GM12878 (cell line): ENCODE measurements at regions not wholly inside any gene's neighbourhood (a gene's known extent, or its start where the extent isn't known, plus 50 kb on each side); places are given as distances from the start of the nearest gene placed in this dataset.

Experiments used
- ATAC-seq: fragments of 200-7000 bp; cut with Tn5 transposase; 3 replicates; pipeline ENCODE4 v1.9.1; 2020; ENCODE audit warnings: mild to moderate bottlenecking, moderate library complexity
- BruUV-seq: library from RNA; stranded (reverse); fragments of 400-500 nt; replicated peaks from 2 replicates; lab custom pipeline; 2021; lab: Mats Ljungman, UMichigan
- CTCF ChIA-PET: fragments of 300-600 bp; sonication (Branson Sonifier 250); formaldehyde crosslinking; extraction: SDS; loops from one replicate; lab custom pipeline; 2021; ENCODE audit warnings: inconsistent platforms; lab: Yijun Ruan, JAX
- POLR2A ChIA-PET: fragments of 350-600 bp; formaldehyde crosslinking; extraction: SDS; loops from one replicate; lab custom pipeline; 2021; ENCODE audit warnings: inconsistent platforms; lab: Charles Lee
- RAD21 ChIA-PET: fragments of 300-600 bp; sonication (Branson Sonifier 250); formaldehyde crosslinking; loops from one replicate; lab custom pipeline; 2023; ENCODE audit warnings: antibody characterized with exemption; ENCODE audit not compliant: unreplicated experiment; lab: Charles Lee
- SMC1A ChIA-PET: fragments of 300-600 bp; sonication (Branson Sonifier 250); formaldehyde crosslinking; loops from one replicate; lab custom pipeline; 2023; ENCODE audit not compliant: unreplicated experiment, uncharacterized antibody; lab: Charles Lee
- DNase-seq: peaks from one replicate; pipeline ENCODE4 v3.0.0-alpha.2; 2011; ENCODE audit warnings: low read depth, low spot score
- FAIRE-seq: peaks from 3 replicates; lab custom pipeline; 2011; peaks lifted over from hg19 to GRCh38; lab: Jason Lieb, UNC
- H2AFZ ChIP-seq: 2 replicates; pipeline ENCODE4 v1.6.0; 2011; ENCODE audit warnings: low read depth, low read length, control low read depth; ENCODE audit not compliant: control insufficient read depth
- H3K27ac ChIP-seq: 2 replicates; pipeline ENCODE4 v1.5.1; 2011; ENCODE audit warnings: control low read depth; ENCODE audit not compliant: control insufficient read depth, insufficient read depth
- H3K27me3 ChIP-seq, 2 experiments: replicated peaks in 1 of 2; 2 replicates each; pipeline versions ENCODE4 v1.6.0 to v1.6.1; 2011; ENCODE audit warnings: low read length in 1 of 2; ENCODE audit not compliant: control insufficient read depth in 2 of 2, insufficient read depth in 2 of 2
- H3K36me3 ChIP-seq, 2 experiments: 2 replicates each; pipeline ENCODE4 v1.5.1; 2011; ENCODE audit warnings: low read length in 1 of 2; ENCODE audit not compliant: control insufficient read depth in 2 of 2, insufficient read depth in 2 of 2
- H3K4me1 ChIP-seq: 2 replicates; pipeline ENCODE4 v1.6.1; 2011; ENCODE audit warnings: mild to moderate bottlenecking, low read length, moderate library complexity, mixed read lengths; ENCODE audit not compliant: control insufficient read depth, insufficient read depth
- H3K4me2 ChIP-seq: 2 replicates; pipeline ENCODE4 v1.6.0; 2011; ENCODE audit warnings: control low read depth; ENCODE audit not compliant: control insufficient read depth, insufficient read depth
- H3K4me3 ChIP-seq: fragments of 200-600 bp; sonication (generic); 2 replicates; pipeline ENCODE4 v1.5.1; 2016
- H3K79me2 ChIP-seq: 2 replicates; pipeline ENCODE4 v1.6.0; 2011; ENCODE audit warnings: low read length; ENCODE audit not compliant: control insufficient read depth, insufficient read depth
- H3K9ac ChIP-seq: 2 replicates; pipeline ENCODE4 v1.8.0; 2011; ENCODE audit warnings: low read length, control low read depth, mixed read lengths; ENCODE audit not compliant: control insufficient read depth, insufficient read depth
- H3K9me3 ChIP-seq: replicated peaks from 3 replicates; pipeline ENCODE4 v1.5.1; 2011; ENCODE audit warnings: mild to moderate bottlenecking, low read length; ENCODE audit not compliant: control insufficient read depth, insufficient read depth
- H4K20me1 ChIP-seq: 2 replicates; pipeline ENCODE4 v1.6.0; 2011; ENCODE audit not compliant: control insufficient read depth, insufficient read depth
- FOXM1 ChIP-seq: IDR thresholded peaks from 2 replicates; pipeline ENCODE4 v1.6.1; 2012; ENCODE audit warnings: low read depth, mild to moderate bottlenecking, inconsistent platforms, low read length, moderate library complexity
- IRF3 ChIP-seq: fragments of 450-650 bp; IDR thresholded peaks from 2 replicates; pipeline ENCODE4 v1.6.1; 2014; ENCODE audit warnings: mild to moderate bottlenecking
- JUND ChIP-seq: IDR thresholded peaks from 2 replicates; pipeline ENCODE4 v1.6.1; 2012; ENCODE audit warnings: low read depth, mild to moderate bottlenecking, low read length, improper control_type of control experiment, moderate library complexity
- KAT2A ChIP-seq: conservative IDR thresholded peaks from 2 replicates; pipeline ENCODE4 v1.6.1; 2011; ENCODE audit warnings: low read depth, low read length; ENCODE audit not compliant: control insufficient read depth
- NFXL1 ChIP-seq: fragments of 450-650 bp; IDR thresholded peaks from 2 replicates; pipeline ENCODE4 v1.6.1; 2017; ENCODE audit warnings: antibody characterized with exemption, mild to moderate bottlenecking, borderline replicate concordance
- PML ChIP-seq: IDR thresholded peaks from 2 replicates; pipeline ENCODE4 v1.6.1; 2012; ENCODE audit warnings: low read length, inconsistent platforms
- RB1 ChIP-seq: fragments of 450-650 bp; formaldehyde crosslinking; IDR thresholded peaks from 2 replicates; pipeline ENCODE4 v1.6.1; 2017; ENCODE audit warnings: mild to moderate bottlenecking, borderline replicate concordance
- RCOR1 ChIP-seq: conservative IDR thresholded peaks from 2 replicates; pipeline ENCODE4 v1.6.1; 2012; ENCODE audit warnings: low read depth, low read length, improper control_type of control experiment
- SMC3 ChIP-seq: IDR thresholded peaks from 2 replicates; pipeline ENCODE4 v1.6.1; 2011; ENCODE audit warnings: low read length, improper control_type of control experiment, borderline replicate concordance
- USF2 ChIP-seq: IDR thresholded peaks from 2 replicates; pipeline ENCODE4 v1.6.1; 2011; ENCODE audit warnings: low read depth, low read length, improper control_type of control experiment, borderline replicate concordance
- ZBTB11 ChIP-seq: fragments of 450-650 bp; formaldehyde crosslinking; IDR thresholded peaks from 2 replicates; pipeline ENCODE4 v1.5.0; 2022; ENCODE audit warnings: mild to moderate bottlenecking, missing genetic modification characterization
- ZNF207 ChIP-seq: fragments of 450-650 bp; IDR thresholded peaks from 2 replicates; pipeline ENCODE4 v1.6.1; 2014; ENCODE audit warnings: antibody characterized with exemption, mild to moderate bottlenecking, borderline replicate concordance
- ZNF687 ChIP-seq: fragments of 450-650 bp; IDR thresholded peaks from 2 replicates; pipeline ENCODE4 v1.6.1; 2017; ENCODE audit warnings: mild to moderate bottlenecking, moderate library complexity
- ZSCAN29 ChIP-seq: fragments of 450-650 bp; IDR thresholded peaks from 2 replicates; pipeline ENCODE4 v1.6.1; 2017; ENCODE audit warnings: mild to moderate bottlenecking, moderate library complexity
- WGBS: methylation state at CpG from one replicate; pipeline ENCODE4 v1.1.6; 2016; ENCODE audit warnings: low lambda C conversion rate; ENCODE audit not compliant: insufficient replicate concordance, insufficient coverage; ENCODE audit errors: missing lambda C conversion rate; 5-methylcytosine and 5-hydroxymethylcytosine counted together
- in situ Hi-C: fragments of 300-500 bp; cut with MboI; formaldehyde crosslinking; loops from 9 replicates; pipeline ENCODE4 v1.14.3; 2018; ENCODE audit warnings: mixed read lengths
- intact Hi-C: fragments of 100-400 bp; cut with micrococcal nuclease; formaldehyde crosslinking; loops from one replicate; pipeline ENCODE4 v1.14.2; 2022; ENCODE audit not compliant: unreplicated experiment

GRCh38 chr3:1824359-1824758 lies 274.3 kb upstream of the CNTN4 start:
- ChIA-PET RAD21 (no interaction called here), CTCF (no interaction called here), SMC1A (no interaction called here), POLR2A (no interaction called here)
- no peaks in the 10 kb centered on the region for H4K20me1 ChIP-seq
- no peaks in the 10 kb centered on the region for H3K4me1 ChIP-seq
- no peak overlapping the region for H3K9ac ChIP-seq
- no peak overlapping the region for H3K27ac ChIP-seq
- H3K4me3 ChIP-seq, result no peak overlapping the region
- H3K9me3 ChIP-seq, result no peaks in the 10 kb centered on the region
- H3K27me3 ChIP-seq, result no peaks in the 10 kb centered on the region
- 17% methylated on average over 1 of the region's 1 CpG for WGBS
- FAIRE-seq, result no peak
- intact Hi-C loops (no loop called here), in situ Hi-C loops (no loop called here)
- no peak overlapping the region for H2AFZ ChIP-seq
- ATAC-seq, result no peak
- no peak overlapping the region for H3K4me2 ChIP-seq
- no peaks in the 10 kb centered on the region for H3K36me3 ChIP-seq
- no peaks in the 10 kb centered on the region for H3K79me2 ChIP-seq
- no peak for DNase-seq
- BruUV-seq, result no TSS peak
- TF ChIP-seq JUND (no peak), PML (no peak), NFXL1 (no peak), KAT2A (no peak), IRF3 (no peak), ZBTB11 (CRISPR knock-in tag) (no peak), ZNF207 (no peak), ZNF687 (no peak), USF2 (no peak), FOXM1 (no peak), ZSCAN29 (no peak), RB1 (no peak), SMC3 (no peak), RCOR1 (no peak)
